Left lung (tissue), 4 donors: ENCODE measurements at regions not wholly inside any gene's neighbourhood (a gene's known extent, or its start where the extent isn't known, plus 50 kb on each side); places are given as distances from the start of the nearest gene placed in this dataset.

Experiments
- ATAC-seq: fragments of 200-7000 bp; cut with Tn5 transposase; one replicate; pipeline ENCODE4 v1.9.1; 2020; ENCODE audit warnings: moderate library complexity
- DNase-seq, 4 donors: peaks; one replicate each; pipeline ENCODE4 v3.0.0-alpha.2; 2013 to 2020
- H3K27ac ChIP-seq, 2 donors: fragments of 200-600 bp; sonication (generic) in 1 of 2; one replicate each; pipeline versions ENCODE4 v1.5.0 to v1.8.0; 2020 to 2021
- H3K27me3 ChIP-seq, 2 donors: fragments of 200-600 bp; sonication (generic) in 1 of 2; one replicate each; pipeline versions ENCODE4 v1.5.0 to v1.8.0; 2020 to 2021
- H3K36me3 ChIP-seq, 2 donors: fragments of 200-600 bp; sonication (generic) in 1 of 2; one replicate each; pipeline versions ENCODE4 v1.5.0 to v1.8.0; 2020 to 2021
- H3K4me1 ChIP-seq, 2 donors: fragments of 200-600 bp; one replicate each; pipeline ENCODE4 v1.8.0; 2021
- H3K4me3 ChIP-seq, 2 donors: fragments of 200-600 bp; sonication (generic) in 1 of 2; one replicate each; pipeline versions ENCODE4 v1.5.0 to v1.8.0; 2020 to 2021; ENCODE audit warnings: mild to moderate bottlenecking in 1 of 2
- H3K9me3 ChIP-seq, 2 donors: fragments of 200-600 bp; sonication (generic) in 1 of 2; one replicate each; pipeline versions ENCODE4 v1.5.0 to v1.8.0; 2020 to 2021
- CTCF ChIP-seq, 2 donors: fragments of 200-600 bp; sonication (generic) in 1 of 2; IDR thresholded peaks; one replicate each; pipeline versions ENCODE4 v1.5.0 to v1.8.0; 2021; ENCODE audit warnings: antibody characterized with exemption in 2 of 2
- intact Hi-C, 2 donors: fragments of 100-400 bp; cut with DNase I; formaldehyde crosslinking; loops; one replicate each; pipeline versions ENCODE4 v1.11.2 to v1.14.2; 2022
- donor health status: DM: no; HTN: yes; CAD: no.
- donor health status: DM: no; HTN: no; CAD: no.

- Histone ChIP-seq H3K27me3 (no peaks in the 10 kb centered on the region), H3K36me3 (no peaks in the 10 kb centered on the region), H3K4me3 (no peak overlapping the region), H3K9me3 (no peaks in the 10 kb centered on the region), H3K4me1 (peaks cover 14 to 15% of the 10 kb centered on the region in 2 donors), H3K27ac (peak overlapping the region; percentile 55 to 67)
- peak in 1 of 4 donors; percentile 81 for DNase-seq
- intact Hi-C loops = no loop called here
- no peak for TF ChIP-seq CTCF (IDR thresholded peaks at IDR 0.05)
- peak; percentile 39 for ATAC-seq
Observed at GRCh38 chr2:239814861-239815601, 210.1 kb downstream of the NDUFA10 start.

DNA sequence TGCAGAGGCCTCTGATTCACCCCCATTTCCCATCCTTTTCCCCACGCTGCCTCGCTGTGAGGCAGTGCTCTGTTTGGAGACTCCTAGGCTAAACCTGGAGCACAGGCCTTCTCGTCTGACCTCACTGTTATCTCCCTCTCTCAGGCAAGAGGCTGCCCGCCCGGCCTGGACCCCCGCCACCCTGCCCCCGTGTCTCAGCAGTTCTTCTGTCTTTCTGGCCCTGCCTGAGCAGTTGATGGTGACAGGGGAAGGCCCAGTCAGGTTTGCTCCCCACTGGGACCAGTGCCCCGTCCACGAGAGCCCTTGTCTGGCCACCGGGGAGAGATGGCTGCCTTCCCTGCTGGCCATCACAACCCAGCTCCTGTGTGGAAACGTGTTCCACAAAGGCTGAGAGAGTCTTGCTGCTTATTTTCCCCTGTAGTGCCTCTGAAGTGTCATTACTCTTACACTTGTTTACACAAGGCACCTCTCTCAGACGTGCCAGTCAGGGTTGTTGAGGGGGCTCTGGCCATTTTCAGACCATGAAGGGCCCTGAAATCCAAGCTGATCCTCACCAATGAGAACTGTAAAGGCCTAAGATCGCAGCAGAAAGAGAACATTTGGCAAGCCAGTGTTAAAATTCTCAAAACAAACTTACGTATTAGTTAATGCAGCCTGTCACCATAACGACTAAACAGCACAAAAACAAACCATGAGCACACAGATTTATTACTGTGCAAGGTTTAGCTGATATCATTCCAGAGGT lies 210.9 kb downstream of the NDUFA10 start:
- H3K27ac ChIP-seq = peak overlapping the region; percentile 55 to 67
- H3K27me3 ChIP-seq = no peaks in the 10 kb centered on the region
- H3K4me1 ChIP-seq = peaks cover 14 to 15% of the 10 kb centered on the region in 2 donors
- TF ChIP-seq CTCF (IDR thresholded peaks at IDR 0.05) = no peak
- DNase-seq = peak; percentile 44 to 79 (median 62)
- intact Hi-C loops = no loop called here
- H3K9me3 ChIP-seq = no peaks in the 10 kb centered on the region
- no peaks in the 10 kb centered on the region for H3K36me3 ChIP-seq
- H3K4me3 ChIP-seq = no peak overlapping the region
- peak; percentile 81 for ATAC-seq

DNA sequence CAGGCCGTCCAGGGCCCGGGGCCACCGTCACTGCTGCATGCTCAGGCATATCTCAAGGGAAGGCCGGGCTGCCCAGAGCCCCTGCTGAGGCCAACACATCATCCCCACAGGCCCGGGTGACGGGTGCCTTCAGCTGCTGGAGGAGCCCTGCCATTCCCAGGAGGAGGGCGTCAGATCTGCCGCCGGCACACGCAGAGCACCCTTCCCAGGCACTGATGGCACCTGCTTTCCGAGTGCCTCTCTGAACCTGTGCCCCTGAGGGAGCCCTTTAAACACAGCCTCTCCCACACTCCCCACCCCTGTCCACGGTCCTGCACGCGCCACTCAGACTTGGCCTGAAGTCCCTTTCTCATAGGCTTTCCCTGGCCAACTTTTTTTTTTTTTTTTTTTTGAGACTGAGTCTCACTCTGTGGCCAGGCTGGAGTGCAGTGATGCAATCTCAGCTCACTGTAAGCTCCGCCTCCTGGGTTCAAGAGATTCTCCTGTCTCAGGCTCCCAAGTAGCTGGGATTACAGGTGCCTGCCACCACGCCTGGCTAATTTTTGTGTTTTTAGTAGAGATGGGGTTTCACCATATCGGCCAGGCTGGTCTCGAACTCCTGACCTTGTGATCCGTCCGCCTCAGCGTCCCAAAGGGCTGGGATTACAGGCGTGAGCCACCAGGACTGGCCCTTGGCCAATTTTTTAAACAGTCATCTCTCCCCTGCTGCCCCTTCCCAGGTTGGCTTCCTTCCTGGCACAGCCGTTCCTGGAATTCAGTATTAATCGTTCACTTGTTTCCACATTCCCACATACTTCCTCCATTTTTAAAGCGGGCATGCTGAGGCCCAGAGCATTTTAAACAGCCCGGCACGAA lies 211.7 kb downstream of the NDUFA10 start:
- DNase-seq = peak in 2 of 4 donors; percentile 17 to 69
- intact Hi-C loops = no loop called here
- H3K36me3 ChIP-seq = no peaks in the 10 kb centered on the region
- H3K4me3 ChIP-seq = no peak overlapping the region
- peak; percentile 17 for ATAC-seq
- H3K9me3 ChIP-seq = no peaks in the 10 kb centered on the region
- H3K27me3 ChIP-seq = no peaks in the 10 kb centered on the region
- peaks cover 14 to 15% of the 10 kb centered on the region in 2 donors for H3K4me1 ChIP-seq
- peak overlapping the region; percentile 55 to 67 for H3K27ac ChIP-seq
- TF ChIP-seq CTCF (IDR thresholded peaks at IDR 0.05) = no peak

GRCh38 chr2:239811806-239812560 lies 213.2 kb downstream of the NDUFA10 start:
- intact Hi-C loops = no loop called here
- H3K9me3 ChIP-seq = no peaks in the 10 kb centered on the region
- TF ChIP-seq CTCF (IDR thresholded peaks at IDR 0.05) = no peak
- no peaks in the 10 kb centered on the region for H3K27me3 ChIP-seq
- no peak for ATAC-seq
- H3K4me1 ChIP-seq = peaks cover 14 to 15% of the 10 kb centered on the region in 2 donors
- H3K27ac ChIP-seq = no peak overlapping the region
- no peak for DNase-seq
- H3K36me3 ChIP-seq = no peaks in the 10 kb centered on the region
- no peak overlapping the region for H3K4me3 ChIP-seq
